NCI-H128 (cell line): ENCODE measurements at regions not wholly inside any gene's neighbourhood (a gene's known extent, or its start where the extent isn't known, plus 50 kb on each side); places are given as distances from the start of the nearest gene placed in this dataset.

ENCODE experiments used
- DNase-seq: peaks from one replicate; lab custom pipeline; 2025; ENCODE audit not compliant: unreplicated experiment; lab: John Stamatoyannopoulos, UW

- DNase-seq, result no peak
Measured at GRCh38 chr1:62917314-62917713, 133.4 kb downstream of the ATG4C start.

GRCh38 chr1:62917805-62918204 is 133.9 kb downstream of the ATG4C start:
- no peak for DNase-seq

GRCh38 chr1:62918700-62919099 is 134.8 kb downstream of the ATG4C start:
- DNase-seq, result no peak

GRCh38 chr1:62922006-62922405 is 138.1 kb downstream of the ATG4C start:
- DNase-seq, result no peak

GRCh38 chr1:62924983-62925790 is 141.3 kb downstream of the ATG4C start:
- DNase-seq, result no peak

- no peak for DNase-seq
Measured at GRCh38 chr1:62926681-62927252, 142.8 kb downstream of the ATG4C start.

GRCh38 chr1:62928885-62929284 is 145.0 kb downstream of the ATG4C start:
- DNase-seq, result no peak

- no peak for DNase-seq
Measured at GRCh38 chr1:62937634-62938296, 153.8 kb downstream of the ATG4C start.

GRCh38 chr1:62941780-62942179 is 157.8 kb downstream of the ATG4C start:
- DNase-seq, result no peak

- no peak for DNase-seq
Measured at GRCh38 chr1:62946511-62946910, 162.6 kb downstream of the ATG4C start.

- no peak for DNase-seq
Measured at GRCh38 chr1:62951428-62951827, 167.5 kb downstream of the ATG4C start.

GRCh38 chr1:62952596-62952995 is 168.7 kb downstream of the ATG4C start:
- DNase-seq, result no peak

GRCh38 chr1:62953633-62954032 is 169.7 kb downstream of the ATG4C start:
- no peak for DNase-seq

GRCh38 chr1:62954758-62955157 is 170.8 kb downstream of the ATG4C start:
- no peak for DNase-seq

- DNase-seq, result no peak
Measured at GRCh38 chr1:62955666-62956065, 171.7 kb downstream of the ATG4C start.

- DNase-seq, result peak; percentile 11
Measured at GRCh38 chr1:62962014-62962812, 178.3 kb downstream of the ATG4C start.

GRCh38 chr1:62962901-62963776 is 179.2 kb downstream of the ATG4C start:
- no peak for DNase-seq

- no peak for DNase-seq
Measured at GRCh38 chr1:62964141-62964540, 180.2 kb downstream of the ATG4C start.

GRCh38 chr1:62967031-62967430 is 183.1 kb downstream of the ATG4C start:
- DNase-seq, result no peak

GRCh38 chr1:62977366-62977765 is 193.4 kb downstream of the ATG4C start:
- DNase-seq, result no peak
